SK-N-MC (cell line): ENCODE measurements at regions not wholly inside any gene's neighbourhood (a gene's known extent, or its start where the extent isn't known, plus 50 kb on each side); places are given as distances from the start of the nearest gene placed in this dataset.

ENCODE experiments used
- EZH2 ChIP-seq: fragments of 200-600 bp; sonication (generic); IDR thresholded peaks from one replicate; pipeline ENCODE4 v1.6.1; 2017; ENCODE audit warnings: antibody characterized with exemption
- FOXP2 ChIP-seq: optimal IDR thresholded peaks from 2 replicates; pipeline ENCODE3; 2011; ENCODE audit warnings: mild to moderate bottlenecking, moderate library complexity; ENCODE audit not compliant: insufficient read depth; ENCODE audit errors: extremely low read length, control extremely low read depth
- POLR2AphosphoS5 ChIP-seq: IDR thresholded peaks from 2 replicates; pipeline ENCODE4 v1.6.1; 2012; ENCODE audit warnings: mild to moderate bottlenecking, low read depth, low read length, borderline replicate concordance

DNA sequence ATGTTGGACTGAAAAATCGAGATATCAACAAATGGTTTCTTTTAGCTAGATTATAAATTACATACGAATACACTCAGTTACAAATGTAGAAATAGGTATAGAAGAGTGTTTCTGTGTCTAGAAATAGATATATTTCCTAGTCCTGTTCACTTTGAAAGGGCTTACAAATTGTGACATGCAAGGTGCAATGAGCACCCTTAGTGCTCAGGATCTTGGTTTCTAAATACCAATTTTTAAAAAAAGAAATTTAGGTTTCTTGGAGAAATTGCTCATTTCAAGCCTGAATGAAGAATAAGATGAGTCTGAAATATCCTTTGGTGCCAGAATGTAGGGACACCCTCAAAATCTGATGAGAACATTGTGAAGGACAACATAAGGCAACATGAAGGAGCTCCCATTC is 306.0 kb downstream of the CRPPA start:
- TF ChIP-seq POLR2AphosphoS5 (no peak), EZH2 (no peak), FOXP2 (no peak)
